Astrocyte (in vitro differentiated cells and primary cell): ENCODE measurements at regions not wholly inside any gene's neighbourhood (a gene's known extent, or its start where the extent isn't known, plus 50 kb on each side); places are given as distances from the start of the nearest gene placed in this dataset.

ENCODE experiments used
- EZH2 ChIP-seq: IDR thresholded peaks from 2 replicates; pipeline ENCODE4 v1.6.1; 2012; ENCODE audit warnings: mild to moderate bottlenecking, low read length, inconsistent platforms; ENCODE audit not compliant: insufficient read depth
- TF ChIP-seq, protein P1 (sequence below): IDR thresholded peaks from 2 replicates; pipeline ENCODE4 v1.5.1; 2011; ENCODE audit warnings: low read depth, mild to moderate bottlenecking, inconsistent platforms, low read length, moderate library complexity; ENCODE audit not compliant: insufficient read depth

DNA sequence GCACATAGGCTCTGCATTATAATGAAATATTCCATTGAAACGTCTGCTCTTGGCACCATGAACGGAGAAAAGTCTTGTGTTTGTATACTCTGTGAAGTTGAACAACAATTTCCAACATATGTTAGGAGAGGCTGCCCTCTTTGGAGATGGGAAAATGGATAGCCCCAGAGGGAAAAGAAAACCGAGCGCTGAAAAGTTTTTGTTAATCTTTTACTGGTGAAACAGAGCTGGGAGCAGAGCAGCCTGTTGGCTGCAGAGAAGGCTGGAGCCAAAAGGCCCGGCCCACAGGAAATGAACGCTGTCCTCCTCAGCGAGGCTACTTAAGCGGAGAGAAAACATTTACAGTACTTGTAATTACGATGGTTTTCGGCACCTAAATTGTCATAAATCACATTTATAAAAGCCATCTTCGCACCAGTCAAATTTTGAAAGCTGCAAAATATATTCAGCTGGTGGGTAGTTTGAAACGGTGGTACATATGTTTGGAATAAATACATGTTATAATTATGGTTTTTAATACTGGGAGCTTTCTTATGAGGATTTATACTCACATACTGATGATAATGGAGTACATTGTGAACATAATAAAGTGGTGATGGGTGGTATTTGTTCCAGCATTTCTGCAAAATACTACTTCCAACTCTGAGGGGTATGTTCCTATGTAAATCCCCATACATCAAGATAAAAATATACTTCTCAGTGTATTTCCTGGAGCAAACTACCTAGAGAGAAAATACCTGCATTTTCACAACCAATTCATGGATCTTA, 129.6 kb upstream of the CNTLN start:
- TF ChIP-seq, protein P1, sequence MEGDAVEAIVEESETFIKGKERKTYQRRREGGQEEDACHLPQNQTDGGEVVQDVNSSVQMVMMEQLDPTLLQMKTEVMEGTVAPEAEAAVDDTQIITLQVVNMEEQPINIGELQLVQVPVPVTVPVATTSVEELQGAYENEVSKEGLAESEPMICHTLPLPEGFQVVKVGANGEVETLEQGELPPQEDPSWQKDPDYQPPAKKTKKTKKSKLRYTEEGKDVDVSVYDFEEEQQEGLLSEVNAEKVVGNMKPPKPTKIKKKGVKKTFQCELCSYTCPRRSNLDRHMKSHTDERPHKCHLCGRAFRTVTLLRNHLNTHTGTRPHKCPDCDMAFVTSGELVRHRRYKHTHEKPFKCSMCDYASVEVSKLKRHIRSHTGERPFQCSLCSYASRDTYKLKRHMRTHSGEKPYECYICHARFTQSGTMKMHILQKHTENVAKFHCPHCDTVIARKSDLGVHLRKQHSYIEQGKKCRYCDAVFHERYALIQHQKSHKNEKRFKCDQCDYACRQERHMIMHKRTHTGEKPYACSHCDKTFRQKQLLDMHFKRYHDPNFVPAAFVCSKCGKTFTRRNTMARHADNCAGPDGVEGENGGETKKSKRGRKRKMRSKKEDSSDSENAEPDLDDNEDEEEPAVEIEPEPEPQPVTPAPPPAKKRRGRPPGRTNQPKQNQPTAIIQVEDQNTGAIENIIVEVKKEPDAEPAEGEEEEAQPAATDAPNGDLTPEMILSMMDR, result no peak
- no peak for TF ChIP-seq EZH2
